ENCODE measurements at regions not wholly inside any gene's neighbourhood (a gene's known extent, or its start where the extent isn't known, plus 50 kb on each side); places are given as distances from the start of the nearest gene placed in this dataset.

DNA sequence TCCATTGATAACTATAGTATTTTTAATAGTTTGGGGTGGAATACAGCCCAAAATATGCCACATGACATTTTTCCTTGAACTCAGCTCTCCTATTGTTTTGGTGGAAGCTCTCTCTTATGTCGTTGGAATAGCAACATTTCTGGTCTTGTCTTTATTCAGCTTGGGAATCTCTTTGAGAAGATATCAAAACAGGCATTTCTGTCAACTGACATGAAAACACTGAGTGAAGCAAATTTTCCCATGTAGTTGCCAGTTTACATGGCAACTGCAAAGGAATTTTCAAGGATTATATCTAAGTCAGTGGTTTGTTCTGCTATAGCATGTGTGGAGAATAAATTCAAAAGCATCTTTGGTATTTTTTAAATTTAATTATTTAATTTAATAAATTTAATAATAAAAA is 863.5 kb upstream of the CDH8 start:
- WGBS, 2 donors, result 44 to 50% methylated on average over 1 of the region's 1 CpG
- FAIRE-seq (no peak), DNase-seq (no peak), ATAC-seq (no peak)
- intact Hi-C loops (cut with DNase I), result no loop called here
- H3K4me3 ChIP-seq, result no peak overlapping the region
- H3K4me1 ChIP-seq, result no peaks in the 10 kb centered on the region
- H3K9me3 ChIP-seq, result no peaks in the 10 kb centered on the region
- H3K27me3 ChIP-seq, result no peaks in the 10 kb centered on the region
- TF ChIP-seq, protein P1, sequence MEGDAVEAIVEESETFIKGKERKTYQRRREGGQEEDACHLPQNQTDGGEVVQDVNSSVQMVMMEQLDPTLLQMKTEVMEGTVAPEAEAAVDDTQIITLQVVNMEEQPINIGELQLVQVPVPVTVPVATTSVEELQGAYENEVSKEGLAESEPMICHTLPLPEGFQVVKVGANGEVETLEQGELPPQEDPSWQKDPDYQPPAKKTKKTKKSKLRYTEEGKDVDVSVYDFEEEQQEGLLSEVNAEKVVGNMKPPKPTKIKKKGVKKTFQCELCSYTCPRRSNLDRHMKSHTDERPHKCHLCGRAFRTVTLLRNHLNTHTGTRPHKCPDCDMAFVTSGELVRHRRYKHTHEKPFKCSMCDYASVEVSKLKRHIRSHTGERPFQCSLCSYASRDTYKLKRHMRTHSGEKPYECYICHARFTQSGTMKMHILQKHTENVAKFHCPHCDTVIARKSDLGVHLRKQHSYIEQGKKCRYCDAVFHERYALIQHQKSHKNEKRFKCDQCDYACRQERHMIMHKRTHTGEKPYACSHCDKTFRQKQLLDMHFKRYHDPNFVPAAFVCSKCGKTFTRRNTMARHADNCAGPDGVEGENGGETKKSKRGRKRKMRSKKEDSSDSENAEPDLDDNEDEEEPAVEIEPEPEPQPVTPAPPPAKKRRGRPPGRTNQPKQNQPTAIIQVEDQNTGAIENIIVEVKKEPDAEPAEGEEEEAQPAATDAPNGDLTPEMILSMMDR (IDR thresholded peaks at IDR 0.05), result no peak
- H3K27ac ChIP-seq, result no peak overlapping the region
- no peaks in the 10 kb centered on the region for H3K36me3 ChIP-seq

GRCh38 chr16:62889097-62889496 is 852.9 kb upstream of the CDH8 start:
- no peak for DNase-seq
- no peak for FAIRE-seq
- H3K4me3 ChIP-seq, result no peak overlapping the region
- TF ChIP-seq, protein P1 (IDR thresholded peaks at IDR 0.05), result no peak
- 87 to 90% methylated on average over 2 of the region's 2 CpGs for WGBS, 2 donors
- H3K27me3 ChIP-seq, result no peaks in the 10 kb centered on the region
- intact Hi-C loops (cut with DNase I), result no loop called here
- H3K9me3 ChIP-seq, result no peaks in the 10 kb centered on the region
- no peak for ATAC-seq
- H3K27ac ChIP-seq, result no peak overlapping the region
- no peaks in the 10 kb centered on the region for H3K4me1 ChIP-seq
- H3K36me3 ChIP-seq, result no peaks in the 10 kb centered on the region

- Histone ChIP-seq H3K36me3 (no peaks in the 10 kb centered on the region), H3K4me3 (no peak overlapping the region), H3K4me1 (no peaks in the 10 kb centered on the region), H3K27ac (no peak overlapping the region), H3K27me3 (no peaks in the 10 kb centered on the region), H3K9me3 (no peaks in the 10 kb centered on the region)
- no peak for DNase-seq
- 54 to 65% methylated on average over 5 of the region's 5 CpGs for WGBS, 2 donors
- no peak for ATAC-seq
- FAIRE-seq, result no peak
- intact Hi-C loops (cut with DNase I), result no loop called here
- TF ChIP-seq, protein P1 (IDR thresholded peaks at IDR 0.05), result no peak
These were observed 847.3 kb upstream of the CDH8 start for GRCh38 chr16:62883509-62883908.

- Histone ChIP-seq H3K27ac (no peak overlapping the region), H3K4me3 (no peak overlapping the region), H3K27me3 (no peaks in the 10 kb centered on the region), H3K9me3 (no peaks in the 10 kb centered on the region), H3K36me3 (no peaks in the 10 kb centered on the region), H3K4me1 (no peaks in the 10 kb centered on the region)
- 61 to 79% methylated on average over 5 of the region's 5 CpGs for WGBS, 2 donors
- TF ChIP-seq, protein P1 (IDR thresholded peaks at IDR 0.05), result no peak
- FAIRE-seq (no peak), DNase-seq (no peak), ATAC-seq (no peak)
- intact Hi-C loops (cut with DNase I), result no loop called here
These were observed 846.4 kb upstream of the CDH8 start for GRCh38 chr16:62882552-62883221.

DNA sequence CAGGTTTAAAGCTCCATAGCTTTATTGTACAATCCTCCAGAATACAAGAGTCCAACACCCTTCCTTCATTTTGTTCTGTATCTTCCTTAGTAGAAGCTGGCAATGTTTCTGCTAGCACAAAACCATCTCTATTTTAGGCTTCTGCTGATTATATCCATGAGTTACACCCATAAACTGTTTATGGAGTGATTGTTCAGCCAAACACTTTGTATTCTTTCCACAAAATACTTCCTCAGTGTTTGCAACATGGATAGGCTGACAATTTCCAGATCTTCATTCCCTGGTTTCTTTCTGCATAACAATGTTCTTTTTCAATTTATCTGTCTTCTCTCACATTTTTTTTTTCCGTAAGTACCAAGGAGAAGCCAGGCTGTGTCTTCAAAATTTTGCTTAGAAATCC is 839.9 kb upstream of the CDH8 start:
- no peaks in the 10 kb centered on the region for H3K9me3 ChIP-seq
- H3K36me3 ChIP-seq, result no peaks in the 10 kb centered on the region
- DNase-seq (no peak), FAIRE-seq (no peak), ATAC-seq (no peak)
- intact Hi-C loops (cut with DNase I), result no loop called here
- no peaks in the 10 kb centered on the region for H3K27me3 ChIP-seq
- H3K27ac ChIP-seq, result no peak overlapping the region
- no peaks in the 10 kb centered on the region for H3K4me1 ChIP-seq
- WGBS, 2 donors, result 60 to 72% methylated on average over 1 of the region's 1 CpG
- no peak overlapping the region for H3K4me3 ChIP-seq
- TF ChIP-seq, protein P1 (IDR thresholded peaks at IDR 0.05), result no peak

Measured in pancreas (tissue), 10 donors.